ENCODE measurements at regions not wholly inside any gene's neighbourhood (a gene's known extent, or its start where the extent isn't known, plus 50 kb on each side); places are given as distances from the start of the nearest gene placed in this dataset.

DNA sequence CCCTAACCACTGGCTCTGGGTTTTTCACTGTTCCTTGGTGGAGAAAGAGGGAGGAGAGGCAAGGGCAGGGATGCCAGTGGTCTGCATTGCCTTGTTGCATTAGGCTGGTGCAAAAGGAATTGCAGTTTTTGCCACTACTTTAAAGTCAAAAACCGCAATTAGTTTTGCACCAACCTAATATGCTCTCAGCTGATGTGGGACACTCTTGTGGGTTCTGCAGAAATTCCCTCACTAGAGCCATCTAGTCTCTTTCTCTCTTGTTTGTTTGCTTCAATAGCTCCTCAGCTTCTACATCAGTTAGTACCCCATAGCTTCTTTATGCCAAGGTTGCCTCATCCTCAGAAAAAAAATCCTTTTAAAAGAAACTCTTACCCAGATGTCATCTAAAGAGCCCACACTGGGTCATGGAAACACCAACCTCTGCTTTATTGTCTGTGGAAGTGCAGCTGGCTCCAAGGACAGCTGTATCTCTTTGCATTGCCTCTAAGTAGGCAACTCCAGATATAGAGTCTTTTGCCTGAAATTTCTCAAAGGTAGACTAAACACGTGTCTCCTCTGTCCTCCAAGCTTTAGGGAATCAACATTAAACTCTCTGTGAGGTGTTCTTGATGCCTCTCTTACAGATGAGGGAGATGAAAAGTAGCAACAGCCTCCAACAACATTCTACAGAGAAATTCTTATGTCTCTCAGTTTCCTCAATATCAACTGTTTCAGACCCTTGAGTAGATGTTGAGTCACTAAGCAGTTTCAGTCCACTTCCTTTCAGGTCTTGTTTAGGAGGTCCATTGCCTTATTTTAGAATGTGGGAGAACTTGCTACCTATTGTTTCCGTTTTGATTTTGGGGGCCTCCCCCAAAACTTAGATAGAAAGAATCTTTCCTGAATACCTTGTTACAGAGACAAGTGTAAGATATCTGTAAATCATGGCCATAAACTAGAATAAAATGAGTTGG, 84.9 kb upstream of the MEF2C start:
- DNase-seq (ENCODE audit: low spot score): no peak

DNA sequence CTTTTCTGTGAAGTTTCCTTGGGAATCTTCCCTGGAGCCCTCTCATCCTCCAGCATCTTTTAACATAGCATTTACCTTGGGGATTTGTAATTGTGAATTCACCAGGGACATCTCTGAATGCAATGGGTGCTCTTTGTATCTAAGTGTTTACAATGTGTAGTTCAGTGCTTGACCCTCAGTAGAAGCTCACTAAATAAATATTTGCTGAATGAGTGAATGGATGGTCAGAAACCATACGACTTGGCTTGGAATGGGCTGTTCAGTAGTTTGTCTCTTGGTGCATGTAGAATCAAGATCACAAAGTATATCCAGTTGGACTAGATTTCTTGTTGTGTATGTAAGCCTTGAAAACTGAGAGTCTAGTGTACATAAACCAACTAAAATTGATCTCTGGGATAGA, 81.8 kb upstream of the MEF2C start:
- no peak for DNase-seq (ENCODE audit: low spot score)

DNA sequence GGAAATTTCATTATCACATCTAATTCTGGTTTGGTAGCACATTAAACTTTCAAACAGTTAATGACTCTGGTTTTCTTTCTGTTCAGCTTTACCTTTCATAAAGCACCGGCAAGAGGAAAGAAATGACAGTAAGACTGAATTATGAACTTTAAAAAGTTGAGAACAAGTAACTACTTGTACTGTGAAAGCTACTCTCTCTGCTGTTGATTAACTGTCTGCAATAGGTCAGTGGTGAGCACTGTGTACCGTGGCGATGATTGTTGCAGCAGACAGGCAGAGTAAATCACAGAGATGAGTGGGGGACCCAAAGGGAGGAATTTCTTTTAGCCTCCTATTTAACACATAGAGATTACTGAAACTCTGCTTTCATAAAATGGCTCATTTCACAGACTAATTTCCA, 74.0 kb upstream of the MEF2C start:
- DNase-seq (ENCODE audit: low spot score): no peak

DNA sequence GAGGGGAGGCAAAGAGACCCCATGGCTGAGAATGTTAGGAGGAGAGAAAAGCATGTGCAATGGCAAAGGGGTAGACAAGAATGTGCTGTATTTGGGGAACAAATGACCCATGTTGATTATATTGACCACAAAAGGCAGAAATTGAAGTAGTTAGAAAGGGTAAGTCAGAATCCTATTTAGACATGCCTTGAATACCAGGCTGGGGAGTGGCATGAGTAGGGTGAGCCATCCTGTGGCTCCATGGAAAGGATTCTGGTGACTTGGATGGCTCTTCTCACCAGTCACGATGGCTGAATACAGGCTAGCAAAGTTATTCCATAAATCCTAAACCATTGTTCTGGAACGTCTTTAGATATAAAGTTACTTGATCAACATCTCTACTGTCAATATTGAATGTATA, 73.4 kb upstream of the MEF2C start:
- DNase-seq (ENCODE audit: low spot score): no peak

DNA sequence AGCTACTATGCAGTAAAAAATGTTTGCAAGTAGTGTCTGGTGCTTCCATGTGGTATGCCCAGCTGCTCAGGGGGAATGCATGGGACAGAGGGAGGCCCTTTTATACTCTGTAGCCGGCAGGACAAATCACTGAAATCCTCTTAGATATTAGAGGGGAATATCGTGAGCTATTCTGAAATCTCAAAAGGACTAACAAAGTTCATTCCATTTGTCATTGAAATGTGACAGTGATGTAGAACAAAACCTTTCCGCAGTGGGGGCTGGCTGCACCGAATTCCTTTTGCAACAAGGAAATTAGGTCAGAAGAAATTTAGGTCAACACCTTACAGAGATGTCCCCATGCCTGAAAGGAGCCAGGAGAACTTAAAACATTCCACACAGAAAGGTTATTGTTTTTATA, 72.4 kb upstream of the MEF2C start:
- no peak for DNase-seq (ENCODE audit: low spot score)

DNA sequence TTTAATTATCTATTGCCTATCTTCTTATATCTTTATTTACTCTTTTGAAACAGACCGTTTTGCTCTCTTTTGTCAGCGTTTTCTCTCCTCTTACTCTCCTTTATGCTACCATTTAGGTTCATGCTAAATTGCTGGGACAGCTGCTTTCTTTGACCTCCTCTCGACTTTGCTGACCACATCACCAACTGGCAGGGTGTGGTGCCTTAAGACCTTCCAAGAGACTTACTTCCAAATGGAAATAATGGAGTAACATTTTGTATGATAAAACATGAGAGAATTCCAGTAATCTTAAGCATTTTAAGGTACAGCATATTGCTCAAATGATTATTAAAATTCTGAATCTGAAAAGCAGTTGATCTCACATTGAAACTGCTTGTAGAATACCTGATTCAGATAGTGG, 71.5 kb upstream of the MEF2C start:
- no peak for DNase-seq (ENCODE audit: low spot score)

DNA sequence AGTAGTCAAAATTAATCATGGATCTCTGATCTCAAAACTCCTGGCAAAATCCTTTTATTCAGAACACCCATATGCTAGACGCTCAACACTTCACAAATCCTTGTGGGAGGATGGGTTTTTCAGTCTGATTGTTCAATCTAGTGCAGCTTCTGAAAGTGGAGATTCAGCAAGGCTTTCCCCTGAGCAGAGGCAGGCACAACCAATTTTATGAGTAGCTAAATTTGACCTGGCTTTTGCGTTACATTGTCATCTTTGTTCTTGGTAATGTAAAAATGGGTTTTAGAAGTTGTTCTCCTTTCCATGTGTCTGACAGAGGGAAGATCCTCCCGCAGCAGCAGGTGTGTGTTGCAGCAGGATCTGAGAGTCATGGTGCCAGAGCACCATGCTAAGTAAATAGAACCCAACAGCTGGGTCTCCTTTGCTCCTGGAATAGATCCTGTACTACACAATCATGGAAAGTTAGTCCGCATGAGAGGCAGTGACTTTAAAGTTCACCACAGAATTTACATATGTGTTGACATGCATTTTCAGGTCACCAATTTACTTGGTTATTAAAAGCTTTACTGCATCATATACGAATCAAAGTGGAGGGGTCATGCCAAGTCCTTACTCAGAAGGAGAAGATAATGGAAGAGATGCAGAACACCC, 70.1 kb upstream of the MEF2C start:
- no peak for DNase-seq (ENCODE audit: low spot score)

DNA sequence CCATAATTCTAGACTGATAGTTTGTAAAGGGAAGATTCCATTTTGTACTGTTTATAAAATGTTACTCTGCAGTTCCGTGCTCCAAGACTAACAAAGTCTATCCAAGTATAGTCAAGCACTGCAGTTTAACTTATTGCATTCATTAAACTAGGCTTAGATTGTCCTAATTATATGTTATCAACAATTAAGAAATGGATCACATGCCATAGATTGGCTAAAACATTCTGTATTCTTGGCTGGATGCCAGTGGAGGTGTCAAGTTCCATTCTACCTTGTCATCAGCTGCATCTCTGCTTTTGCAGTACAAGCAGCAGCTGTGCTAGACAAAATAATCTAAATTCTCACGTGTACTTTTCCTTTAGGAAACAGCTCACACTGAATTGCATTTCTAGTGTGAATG, 69.4 kb upstream of the MEF2C start:
- no peak for DNase-seq (ENCODE audit: low spot score)

DNA sequence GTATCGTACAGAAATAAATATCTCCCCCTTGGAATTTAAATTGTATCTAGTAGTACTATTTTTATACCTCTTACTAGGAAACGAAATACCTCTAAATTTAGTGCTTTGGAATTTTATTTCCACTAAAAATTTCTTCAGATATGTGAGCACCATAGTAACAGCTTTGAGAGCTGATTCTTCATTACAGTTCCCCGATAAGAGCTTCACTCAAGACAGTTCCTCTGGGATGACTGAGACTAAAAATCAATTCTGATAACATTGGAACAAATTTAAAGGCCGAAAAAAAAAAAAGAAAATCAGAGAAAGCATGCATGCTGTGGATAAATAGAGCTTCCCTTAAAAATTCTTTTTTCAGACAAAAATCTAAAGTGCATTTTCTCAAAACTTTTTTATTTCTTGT, 68.5 kb upstream of the MEF2C start:
- DNase-seq (ENCODE audit: low spot score): no peak

DNA sequence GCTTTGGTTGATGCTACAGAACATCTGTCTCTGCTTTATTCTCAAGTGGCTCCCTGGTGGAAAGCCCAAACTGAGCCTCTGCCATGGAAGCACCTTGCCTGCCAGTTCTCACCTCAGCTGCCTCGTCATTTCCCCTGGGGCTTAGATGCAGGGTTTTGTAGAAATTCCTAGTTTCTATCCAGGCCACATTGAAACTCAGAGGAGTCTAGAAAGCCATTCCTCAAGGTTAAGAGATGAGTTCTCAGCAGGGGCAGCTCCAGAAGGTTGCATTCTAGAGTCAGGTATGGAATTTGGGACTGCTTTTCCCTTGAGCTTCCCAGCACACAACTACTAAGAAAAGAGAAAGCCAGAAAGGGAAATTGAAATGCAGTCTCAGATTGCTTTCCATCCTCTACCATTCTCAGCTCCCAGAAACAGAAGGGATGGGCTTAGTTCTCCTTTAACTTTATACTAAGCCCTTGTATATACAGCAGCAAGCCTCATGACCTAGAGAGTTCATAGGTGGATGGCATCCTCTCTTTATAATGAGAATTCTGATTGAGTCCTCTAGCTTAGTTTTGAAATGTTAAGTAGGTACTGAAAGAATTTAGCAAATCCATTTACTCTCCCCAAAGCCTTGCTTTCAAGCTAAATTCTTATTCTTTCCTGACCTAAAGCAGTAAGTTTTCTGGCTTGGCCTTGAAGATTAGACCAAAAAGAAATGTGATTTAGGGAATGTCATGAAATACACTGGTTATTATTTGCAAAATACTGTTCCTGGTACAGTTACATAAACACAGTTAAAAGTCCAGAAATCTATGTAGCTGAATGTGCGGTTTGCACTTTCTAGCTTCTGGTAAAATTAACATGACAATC, 66.0 kb upstream of the MEF2C start:
- no peak for DNase-seq (ENCODE audit: low spot score)

DNA sequence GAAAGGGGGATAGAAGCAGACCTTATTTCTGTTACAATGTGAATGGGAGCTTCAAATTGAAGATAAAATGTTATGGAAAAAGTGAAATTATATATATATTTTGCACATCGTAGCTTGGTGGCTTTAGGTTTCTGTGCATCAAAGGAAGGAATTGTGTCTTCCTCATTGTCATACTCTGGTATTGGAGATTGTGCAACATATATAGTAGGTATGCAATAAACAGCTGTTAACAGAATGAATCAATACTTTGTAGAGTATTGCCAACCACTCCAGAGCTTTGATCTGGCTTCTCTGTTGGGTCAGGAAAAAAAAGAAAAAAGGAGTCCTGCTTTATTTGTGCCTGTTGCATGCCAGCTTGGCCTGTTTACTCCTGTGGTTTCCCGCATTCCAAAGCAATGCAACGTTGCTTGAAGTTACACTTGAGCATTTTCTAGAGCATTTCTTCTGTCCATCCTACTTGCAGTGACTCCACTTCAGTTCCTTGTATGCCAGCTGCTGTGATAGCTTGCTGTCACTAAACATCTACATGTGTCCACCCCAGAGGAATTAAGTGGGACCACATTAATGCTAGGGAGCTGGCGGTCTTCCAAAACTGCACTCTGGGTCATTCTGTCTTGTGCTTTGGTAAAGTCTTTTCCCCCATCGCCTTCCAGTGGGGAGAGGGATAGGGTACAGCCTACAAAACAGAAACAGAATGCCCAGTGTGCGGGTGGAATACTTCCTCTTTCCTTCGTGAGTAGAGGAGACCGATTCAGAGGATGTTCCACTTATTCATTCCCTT, 62.0 kb upstream of the MEF2C start:
- DNase-seq (ENCODE audit: low spot score): no peak

DNA sequence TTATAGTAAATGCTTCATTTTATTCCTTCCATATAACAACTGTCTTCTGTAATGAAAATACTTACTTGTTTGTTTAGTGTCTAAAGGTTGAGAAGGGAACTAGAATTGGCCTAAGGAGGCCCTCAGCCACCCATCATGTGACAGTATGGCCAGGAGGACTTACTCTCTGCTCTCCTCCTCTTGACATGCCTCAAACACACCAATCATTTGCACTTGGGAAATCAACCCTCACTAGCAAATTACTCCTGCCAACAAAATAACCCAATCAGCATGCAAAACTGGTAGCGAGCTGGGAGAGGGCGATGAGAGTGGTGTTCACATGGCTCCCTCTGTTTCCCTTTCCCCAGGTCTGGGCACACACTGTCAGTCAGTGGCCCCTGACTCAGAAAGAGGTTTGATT, 58.6 kb upstream of the MEF2C start:
- DNase-seq (ENCODE audit: low spot score): no peak

DNA sequence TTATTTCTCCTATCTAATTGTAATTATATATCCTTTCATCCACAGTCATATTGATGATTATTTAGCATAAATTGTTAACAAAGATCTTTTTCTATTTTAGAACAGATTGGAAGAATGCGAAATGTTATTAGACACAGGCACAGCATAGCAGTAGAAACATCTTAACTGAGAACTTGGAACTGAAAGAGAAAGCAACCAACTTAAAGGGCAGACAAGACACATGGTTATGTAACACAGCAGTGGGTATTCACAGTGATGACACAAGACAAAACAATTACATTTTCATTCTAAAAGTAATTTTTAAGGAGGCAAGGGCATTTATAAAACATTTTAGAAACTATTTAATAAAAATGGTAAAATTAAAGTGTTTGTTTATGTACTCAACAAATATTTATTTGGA, 57.7 kb upstream of the MEF2C start:
- no peak for DNase-seq (ENCODE audit: low spot score)

DNA sequence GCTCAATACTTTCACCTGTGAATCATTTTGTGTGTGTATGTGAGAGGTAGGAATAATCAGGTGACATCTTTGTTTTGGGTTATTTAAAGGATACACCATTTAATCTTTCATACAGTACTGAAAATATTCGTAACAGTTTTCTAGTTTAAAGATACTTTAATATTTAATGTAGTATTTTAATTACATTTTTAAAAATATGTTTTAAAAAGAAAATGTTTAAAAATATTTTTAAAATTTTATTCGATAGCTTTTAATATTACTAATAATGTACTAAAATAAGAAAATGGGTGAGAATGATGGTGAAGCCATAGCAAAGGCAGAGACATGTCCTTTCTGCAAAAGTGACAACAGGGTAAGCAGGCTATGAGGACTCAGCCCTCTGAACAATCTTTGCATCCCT, 56.3 kb upstream of the MEF2C start:
- DNase-seq (ENCODE audit: low spot score): no peak

DNA sequence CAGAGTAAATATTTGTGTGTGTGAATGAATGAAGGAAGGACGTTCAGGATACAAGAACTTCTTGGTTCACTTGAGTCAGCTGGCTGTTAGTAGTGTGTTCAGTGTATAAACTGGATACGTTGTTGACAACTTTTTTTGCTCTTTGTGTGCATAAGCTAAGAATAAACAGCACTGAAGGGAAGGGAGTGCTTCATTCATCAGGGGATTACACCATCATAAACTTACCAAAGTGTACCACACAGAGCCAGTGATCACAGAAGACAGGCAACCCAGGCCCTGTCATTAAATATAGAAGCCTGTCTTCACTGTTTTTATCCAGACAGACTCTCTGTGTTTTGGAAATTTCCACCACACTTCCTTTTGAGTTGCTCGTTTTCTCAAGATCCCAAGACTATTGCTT, 55.5 kb upstream of the MEF2C start:
- no peak for DNase-seq (ENCODE audit: low spot score)

DNA sequence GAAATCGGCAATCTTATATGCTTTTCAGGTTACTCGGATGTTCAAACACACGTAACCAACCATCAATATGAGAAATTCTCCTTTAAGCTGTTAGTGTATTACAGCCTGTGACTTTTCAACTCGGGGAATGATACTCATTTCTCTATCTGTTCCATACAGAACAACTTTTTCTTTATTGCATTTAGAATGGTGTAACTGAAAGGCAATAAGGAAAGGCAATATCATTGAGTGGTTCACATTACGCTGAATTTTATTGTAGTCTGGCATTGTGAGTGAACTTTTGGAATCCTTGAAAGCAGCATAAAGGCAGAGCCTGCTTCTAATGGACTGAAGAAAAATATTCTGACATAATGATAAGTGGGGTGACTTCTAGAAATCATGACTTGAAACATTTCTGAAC, 54.4 kb upstream of the MEF2C start:
- DNase-seq (ENCODE audit: low spot score): no peak

DNA sequence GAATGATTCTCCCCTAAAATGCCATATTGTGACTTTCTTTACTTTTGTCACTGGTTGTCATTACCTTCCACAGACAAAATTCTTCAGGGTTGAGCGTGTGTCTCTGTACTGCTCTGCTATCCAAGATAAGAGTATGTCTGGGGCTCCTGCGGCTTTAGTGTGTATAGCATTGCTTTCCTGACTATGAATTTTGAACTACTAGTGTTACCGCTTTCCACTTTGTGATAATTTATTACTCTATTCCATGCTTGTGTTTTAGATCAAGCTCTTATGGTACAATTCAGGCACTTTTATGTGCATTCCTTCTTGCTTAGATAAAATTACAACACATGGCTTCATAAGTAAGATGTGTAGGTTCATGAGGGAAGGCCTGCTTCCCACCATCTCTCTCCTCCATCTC, 51.5 kb upstream of the MEF2C start:
- no peak for DNase-seq (ENCODE audit: low spot score)

Measured in COLO829 (cell line).